ENCODE measurements at regions not wholly inside any gene's neighbourhood (a gene's known extent, or its start where the extent isn't known, plus 50 kb on each side); places are given as distances from the start of the nearest gene placed in this dataset.

GRCh38 chr2:9770006-9770307, 73.3 kb upstream of the TAF1B start:
- ATAC-seq, result no peak
- peak overlapping the region; percentile 80 for H3K27ac Mint-ChIP-seq

GRCh38 chr2:9770308-9771100, 72.8 kb upstream of the TAF1B start:
- Mint-ChIP-seq H3K4me3 (peak overlapping the region; percentile 21), H3K27ac (peak overlapping the region; percentile 80), H3K36me3 (ENCODE audit: low read depth) (no peaks in the 10 kb centered on the region), H3K4me1 (peaks cover 23% of the 10 kb centered on the region), H3K27me3 (no peaks in the 10 kb centered on the region)
- ATAC-seq, result peak; percentile 84
- peak; percentile 33 to 60 (median 35) for DNase-seq
- no peaks in the 10 kb centered on the region for H3K9me3 ChIP-seq (ENCODE audit: control insufficient read depth, low read length, poor library complexity, severe bottlenecking)

More at GRCh38 chr2:9770006-9770307, 73.3 kb upstream of the TAF1B start:
- Mint-ChIP-seq H3K27me3 (no peaks in the 10 kb centered on the region), H3K4me3 (peak overlapping the region; percentile 21), H3K4me1 (peaks cover 25% of the 10 kb centered on the region), H3K36me3 (ENCODE audit: low read depth) (no peaks in the 10 kb centered on the region)
- no peaks in the 10 kb centered on the region for H3K9me3 ChIP-seq (ENCODE audit: control insufficient read depth, low read length, poor library complexity, severe bottlenecking)
- DNase-seq, result no peak

- H3K4me1 Mint-ChIP-seq, result peaks cover 25% of the 10 kb centered on the region
- no peak for ATAC-seq
- H3K27ac Mint-ChIP-seq, result peak overlapping the region; percentile 80
- no peak overlapping the region for H3K4me3 Mint-ChIP-seq
- H3K36me3 Mint-ChIP-seq (ENCODE audit: low read depth), result no peaks in the 10 kb centered on the region
- H3K27me3 Mint-ChIP-seq, result no peaks in the 10 kb centered on the region
- no peak for DNase-seq
- H3K9me3 ChIP-seq (ENCODE audit: control insufficient read depth, low read length, poor library complexity, severe bottlenecking), result no peaks in the 10 kb centered on the region
These were observed 72.2 kb upstream of the TAF1B start for GRCh38 chr2:9771101-9771449.

DNA sequence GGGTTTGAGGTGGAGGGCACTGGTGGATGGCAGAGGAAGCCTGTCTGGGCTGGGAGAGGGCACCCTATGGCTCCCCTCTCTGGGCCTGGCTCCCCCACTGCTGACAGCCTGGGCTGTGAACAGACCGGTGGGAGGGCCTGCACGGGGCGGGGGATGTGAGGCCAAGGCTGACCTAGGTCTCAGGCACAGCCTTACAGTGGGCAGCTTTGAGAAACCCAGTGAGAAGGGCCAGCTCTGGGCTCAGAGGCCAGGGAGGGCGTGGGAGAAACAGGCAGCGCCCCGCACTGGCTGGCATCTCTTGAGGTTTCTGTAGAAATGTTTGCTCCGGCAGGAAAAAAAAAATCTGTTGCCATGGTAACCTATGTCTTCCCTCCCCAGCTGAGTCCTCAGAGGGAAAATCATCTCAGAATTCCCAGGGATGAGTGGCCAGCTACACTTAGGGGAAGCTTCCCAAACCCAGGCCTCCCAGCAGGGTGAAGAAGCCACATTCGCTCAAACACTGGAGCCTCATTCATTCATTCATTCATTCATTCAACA, 71.7 kb upstream of the TAF1B start:
- peaks cover 25% of the 10 kb centered on the region for H3K4me1 Mint-ChIP-seq
- ATAC-seq, result no peak
- H3K4me3 Mint-ChIP-seq, result no peak overlapping the region
- no peak for DNase-seq
- H3K9me3 ChIP-seq (ENCODE audit: control insufficient read depth, low read length, poor library complexity, severe bottlenecking), result no peaks in the 10 kb centered on the region
- no peaks in the 10 kb centered on the region for H3K36me3 Mint-ChIP-seq (ENCODE audit: low read depth)
- no peaks in the 10 kb centered on the region for H3K27me3 Mint-ChIP-seq
- H3K27ac Mint-ChIP-seq, result peak overlapping the region; percentile 80

GRCh38 chr2:9772035-9772998, 71.0 kb upstream of the TAF1B start:
- Mint-ChIP-seq H3K4me1 (peaks cover 25% of the 10 kb centered on the region), H3K36me3 (ENCODE audit: low read depth) (no peaks in the 10 kb centered on the region), H3K27ac (peak overlapping the region; percentile 80), H3K27me3 (no peaks in the 10 kb centered on the region), H3K4me3 (no peak overlapping the region)
- DNase-seq, result no peak
- no peaks in the 10 kb centered on the region for H3K9me3 ChIP-seq (ENCODE audit: control insufficient read depth, low read length, poor library complexity, severe bottlenecking)
- ATAC-seq, result no peak

DNA sequence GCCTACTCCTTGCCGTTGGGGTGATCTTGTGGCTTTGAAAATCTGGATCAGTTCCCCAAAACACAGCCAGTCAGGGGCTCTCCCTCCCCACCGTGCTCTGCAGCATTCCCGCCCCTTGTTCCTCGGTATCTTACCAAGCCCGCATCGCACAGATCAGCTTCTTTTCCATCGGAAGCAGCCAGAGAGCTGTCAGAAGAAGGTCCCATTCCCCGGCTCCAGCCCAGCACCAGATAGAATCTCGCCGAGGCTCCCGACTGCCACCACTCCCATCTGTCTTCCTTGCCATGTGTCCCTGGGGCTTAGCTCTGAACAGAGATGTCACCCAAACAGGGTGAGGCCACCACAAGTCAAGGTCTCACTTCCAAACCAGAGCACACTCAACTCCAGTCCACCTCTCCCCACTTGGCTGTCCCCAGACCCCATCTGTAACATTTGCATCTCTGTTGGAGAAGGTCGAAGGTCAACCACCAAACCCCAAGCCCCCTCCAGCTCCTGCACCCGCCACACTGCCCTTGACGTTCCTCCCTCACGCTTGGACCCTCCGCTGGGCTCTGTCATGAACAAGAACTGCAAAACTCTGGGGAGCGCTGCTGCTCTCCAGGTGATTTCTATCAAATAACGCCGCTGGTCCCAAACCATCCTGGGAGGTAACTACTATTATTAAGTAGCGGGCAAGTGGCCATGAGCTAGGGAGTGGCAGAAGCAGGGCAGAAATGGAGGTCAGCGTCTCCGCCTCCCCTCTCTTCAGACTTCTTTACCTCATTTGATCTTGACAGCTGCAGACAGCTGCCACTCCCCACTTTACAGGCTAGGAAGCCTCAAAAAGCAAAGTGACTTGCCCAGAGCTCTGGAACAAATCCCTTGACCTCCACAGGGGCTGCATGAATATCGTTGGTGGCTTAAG, 70.0 kb upstream of the TAF1B start:
- H3K27ac Mint-ChIP-seq, result peak overlapping the region; percentile 80
- no peak for ATAC-seq

GRCh38 chr2:9773903-9774239, 69.4 kb upstream of the TAF1B start:
- Mint-ChIP-seq H3K27me3 (no peaks in the 10 kb centered on the region), H3K36me3 (ENCODE audit: low read depth) (no peaks in the 10 kb centered on the region), H3K4me1 (peaks cover 35% of the 10 kb centered on the region), H3K27ac (peak overlapping the region; percentile 80), H3K4me3 (no peak overlapping the region)
- DNase-seq (no peak), ATAC-seq (no peak)
- H3K9me3 ChIP-seq (ENCODE audit: control insufficient read depth, low read length, poor library complexity, severe bottlenecking), result no peaks in the 10 kb centered on the region

More for the DNA sequence above, 70.0 kb upstream of the TAF1B start:
- H3K36me3 Mint-ChIP-seq (ENCODE audit: low read depth), result no peaks in the 10 kb centered on the region
- H3K4me1 Mint-ChIP-seq, result peaks cover 31% of the 10 kb centered on the region
- DNase-seq, result no peak
- no peaks in the 10 kb centered on the region for H3K9me3 ChIP-seq (ENCODE audit: control insufficient read depth, low read length, poor library complexity, severe bottlenecking)
- no peak overlapping the region for H3K4me3 Mint-ChIP-seq
- no peaks in the 10 kb centered on the region for H3K27me3 Mint-ChIP-seq

GRCh38 chr2:9774266-9774665, 69.0 kb upstream of the TAF1B start:
- ATAC-seq, result no peak
- Mint-ChIP-seq H3K4me3 (no peak overlapping the region), H3K27ac (no peak overlapping the region), H3K27me3 (no peaks in the 10 kb centered on the region), H3K4me1 (peaks cover 37% of the 10 kb centered on the region), H3K36me3 (ENCODE audit: low read depth) (no peaks in the 10 kb centered on the region)
- H3K9me3 ChIP-seq (ENCODE audit: control insufficient read depth, low read length, poor library complexity, severe bottlenecking), result no peaks in the 10 kb centered on the region
- DNase-seq, result no peak

DNA sequence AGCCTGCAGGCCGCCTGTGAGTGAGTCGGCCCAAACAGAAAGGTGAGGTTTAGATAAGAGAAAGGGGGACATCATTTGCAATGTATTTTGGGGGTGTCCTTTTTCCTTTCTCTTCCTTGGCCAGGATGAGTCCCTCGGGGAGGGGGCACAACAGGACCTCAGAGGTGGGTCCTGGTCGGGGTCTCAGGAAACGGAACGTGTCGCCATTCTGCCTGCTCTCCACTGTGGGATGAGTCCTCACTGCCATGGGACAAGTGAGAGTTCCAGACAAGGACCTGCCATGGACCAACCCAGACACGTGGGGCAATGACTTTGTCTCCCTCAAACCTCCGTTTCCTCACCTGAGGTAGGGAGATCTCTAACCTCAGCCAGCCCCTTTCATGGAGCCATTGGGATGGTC, 67.9 kb upstream of the TAF1B start:
- H3K4me3 Mint-ChIP-seq, result no peak overlapping the region
- peaks cover 38% of the 10 kb centered on the region for H3K4me1 Mint-ChIP-seq
- DNase-seq, result no peak
- H3K27me3 Mint-ChIP-seq, result no peaks in the 10 kb centered on the region
- peak overlapping the region; percentile 56 for H3K27ac Mint-ChIP-seq
- no peaks in the 10 kb centered on the region for H3K9me3 ChIP-seq (ENCODE audit: control insufficient read depth, low read length, poor library complexity, severe bottlenecking)
- no peak for ATAC-seq
- H3K36me3 Mint-ChIP-seq (ENCODE audit: low read depth), result no peaks in the 10 kb centered on the region

DNA sequence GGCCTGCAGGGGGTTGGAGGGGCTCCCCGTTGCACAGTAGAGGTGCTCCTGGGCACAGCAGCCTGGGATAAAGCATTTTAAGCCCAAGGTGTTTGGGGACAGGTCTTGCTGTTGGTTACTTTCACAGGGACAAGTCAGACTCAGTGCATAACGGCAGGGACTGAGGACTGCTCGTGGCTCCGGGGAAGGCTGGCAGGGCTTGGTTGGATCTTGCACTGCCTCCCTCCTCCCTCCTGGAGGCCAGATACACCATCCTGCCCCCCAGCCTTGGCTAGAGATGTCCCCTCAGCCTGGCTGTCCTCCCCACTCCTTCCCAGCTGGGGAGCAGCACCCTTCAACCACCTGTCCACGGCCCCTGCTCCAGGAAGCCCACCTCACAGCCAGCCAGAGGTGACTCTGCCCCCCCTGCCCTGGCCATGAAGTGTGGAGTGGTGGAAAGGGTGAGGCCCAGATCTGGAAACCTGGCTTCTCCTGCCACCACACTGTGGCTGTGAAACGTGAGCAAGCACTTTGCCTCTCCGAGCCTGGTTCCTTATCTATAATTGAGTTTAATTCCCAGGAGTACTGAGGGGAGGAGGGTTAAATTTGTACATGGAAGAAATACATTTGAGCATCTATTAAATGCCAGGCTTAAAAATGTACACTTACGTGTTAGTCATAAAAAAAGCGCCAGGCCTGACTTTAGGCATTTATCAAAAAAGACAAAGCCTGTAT, 67.1 kb upstream of the TAF1B start:
- H3K4me1 Mint-ChIP-seq, result peaks cover 36% of the 10 kb centered on the region
- peak overlapping the region; percentile 100 for H3K27ac Mint-ChIP-seq
- no peaks in the 10 kb centered on the region for H3K9me3 ChIP-seq (ENCODE audit: control insufficient read depth, low read length, poor library complexity, severe bottlenecking)
- DNase-seq, result no peak
- no peaks in the 10 kb centered on the region for H3K36me3 Mint-ChIP-seq (ENCODE audit: low read depth)
- no peak overlapping the region for H3K4me3 Mint-ChIP-seq
- no peak for ATAC-seq
- no peaks in the 10 kb centered on the region for H3K27me3 Mint-ChIP-seq

GRCh38 chr2:9777081-9777480, 66.2 kb upstream of the TAF1B start:
- ATAC-seq (no peak), DNase-seq (no peak)
- H3K36me3 Mint-ChIP-seq (ENCODE audit: low read depth), result no peaks in the 10 kb centered on the region
- no peaks in the 10 kb centered on the region for H3K27me3 Mint-ChIP-seq
- peak overlapping the region; percentile 100 for H3K27ac Mint-ChIP-seq
- peaks cover 38% of the 10 kb centered on the region for H3K4me1 Mint-ChIP-seq
- no peak overlapping the region for H3K4me3 Mint-ChIP-seq
- no peaks in the 10 kb centered on the region for H3K9me3 ChIP-seq (ENCODE audit: control insufficient read depth, low read length, poor library complexity, severe bottlenecking)

DNA sequence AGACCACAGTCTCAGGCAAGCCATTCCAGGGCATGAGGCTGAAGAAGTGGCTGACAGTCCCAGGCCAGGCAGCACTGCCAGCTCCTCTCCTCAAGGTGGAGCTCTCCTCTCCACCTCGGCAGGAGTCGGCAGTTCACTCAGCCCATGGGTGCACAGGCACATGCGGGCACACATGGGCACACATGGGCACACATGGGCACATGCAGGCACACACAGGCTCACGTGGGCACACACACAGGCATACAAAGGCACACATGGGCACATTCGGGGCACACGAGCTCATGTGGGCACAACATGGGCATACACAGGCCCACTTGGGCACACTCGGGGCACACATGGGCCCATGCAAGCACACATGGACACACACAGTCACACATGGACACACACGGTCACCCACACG, 65.3 kb upstream of the TAF1B start:
- no peaks in the 10 kb centered on the region for H3K9me3 ChIP-seq (ENCODE audit: control insufficient read depth, low read length, poor library complexity, severe bottlenecking)
- Mint-ChIP-seq H3K27ac (peak overlapping the region; percentile 100), H3K4me1 (peaks cover 42% of the 10 kb centered on the region), H3K36me3 (ENCODE audit: low read depth) (no peaks in the 10 kb centered on the region), H3K4me3 (peak overlapping the region; percentile 53), H3K27me3 (no peaks in the 10 kb centered on the region)
- ATAC-seq (no peak), DNase-seq (no peak)

All from T-helper 17 cell (primary cell).